GM12872 (cell line): ENCODE measurements at regions not wholly inside any gene's neighbourhood (a gene's known extent, or its start where the extent isn't known, plus 50 kb on each side); places are given as distances from the start of the nearest gene placed in this dataset.

Source experiments
- TF ChIP-seq, protein P1 (sequence below): IDR thresholded peaks from 3 replicates; pipeline ENCODE4 v1.5.1; 2011; ENCODE audit warnings: low read depth, mild to moderate bottlenecking, low read length, moderate library complexity; ENCODE audit not compliant: insufficient read depth

DNA sequence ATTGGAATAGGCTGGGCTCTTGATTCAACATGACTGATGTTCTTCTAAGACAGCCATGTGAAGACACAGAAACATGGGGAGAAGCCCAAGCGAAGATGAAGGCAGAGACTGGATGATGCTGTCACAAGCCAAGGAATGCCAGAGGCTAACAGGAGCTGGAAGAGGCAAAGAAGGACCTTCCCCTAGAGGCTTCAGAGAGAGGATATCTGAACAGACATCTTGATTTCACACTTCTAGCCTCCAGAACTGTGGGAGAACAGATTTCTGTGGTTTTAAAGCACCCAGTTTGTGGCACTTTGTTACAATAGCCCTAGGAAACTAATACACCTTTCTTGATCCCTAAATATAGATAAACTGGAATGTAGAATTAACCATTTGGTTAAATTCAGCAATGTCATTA is 127.0 kb downstream of the EDN1 start:
- TF ChIP-seq, protein P1, sequence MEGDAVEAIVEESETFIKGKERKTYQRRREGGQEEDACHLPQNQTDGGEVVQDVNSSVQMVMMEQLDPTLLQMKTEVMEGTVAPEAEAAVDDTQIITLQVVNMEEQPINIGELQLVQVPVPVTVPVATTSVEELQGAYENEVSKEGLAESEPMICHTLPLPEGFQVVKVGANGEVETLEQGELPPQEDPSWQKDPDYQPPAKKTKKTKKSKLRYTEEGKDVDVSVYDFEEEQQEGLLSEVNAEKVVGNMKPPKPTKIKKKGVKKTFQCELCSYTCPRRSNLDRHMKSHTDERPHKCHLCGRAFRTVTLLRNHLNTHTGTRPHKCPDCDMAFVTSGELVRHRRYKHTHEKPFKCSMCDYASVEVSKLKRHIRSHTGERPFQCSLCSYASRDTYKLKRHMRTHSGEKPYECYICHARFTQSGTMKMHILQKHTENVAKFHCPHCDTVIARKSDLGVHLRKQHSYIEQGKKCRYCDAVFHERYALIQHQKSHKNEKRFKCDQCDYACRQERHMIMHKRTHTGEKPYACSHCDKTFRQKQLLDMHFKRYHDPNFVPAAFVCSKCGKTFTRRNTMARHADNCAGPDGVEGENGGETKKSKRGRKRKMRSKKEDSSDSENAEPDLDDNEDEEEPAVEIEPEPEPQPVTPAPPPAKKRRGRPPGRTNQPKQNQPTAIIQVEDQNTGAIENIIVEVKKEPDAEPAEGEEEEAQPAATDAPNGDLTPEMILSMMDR: no peak

DNA sequence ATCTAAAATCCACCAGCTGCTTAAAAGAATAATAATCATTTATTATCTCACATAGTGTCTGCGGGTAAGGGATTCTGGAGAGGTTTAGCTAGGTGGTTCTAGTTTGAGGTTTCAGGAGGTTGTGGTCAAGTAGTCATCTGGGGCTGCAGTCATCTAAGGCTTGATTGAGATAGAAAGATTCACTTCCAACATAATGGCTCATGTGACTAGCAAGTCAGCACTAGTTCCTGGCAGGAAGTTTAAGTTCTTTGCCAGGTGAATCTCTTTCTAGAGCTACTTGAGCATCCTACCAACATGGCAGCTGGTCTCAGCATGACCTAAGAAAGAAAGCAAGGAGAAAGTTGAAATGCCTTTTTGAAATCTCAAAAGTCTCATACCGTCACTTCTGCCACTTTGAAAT is 128.8 kb downstream of the EDN1 start:
- TF ChIP-seq, protein P1: no peak

DNA sequence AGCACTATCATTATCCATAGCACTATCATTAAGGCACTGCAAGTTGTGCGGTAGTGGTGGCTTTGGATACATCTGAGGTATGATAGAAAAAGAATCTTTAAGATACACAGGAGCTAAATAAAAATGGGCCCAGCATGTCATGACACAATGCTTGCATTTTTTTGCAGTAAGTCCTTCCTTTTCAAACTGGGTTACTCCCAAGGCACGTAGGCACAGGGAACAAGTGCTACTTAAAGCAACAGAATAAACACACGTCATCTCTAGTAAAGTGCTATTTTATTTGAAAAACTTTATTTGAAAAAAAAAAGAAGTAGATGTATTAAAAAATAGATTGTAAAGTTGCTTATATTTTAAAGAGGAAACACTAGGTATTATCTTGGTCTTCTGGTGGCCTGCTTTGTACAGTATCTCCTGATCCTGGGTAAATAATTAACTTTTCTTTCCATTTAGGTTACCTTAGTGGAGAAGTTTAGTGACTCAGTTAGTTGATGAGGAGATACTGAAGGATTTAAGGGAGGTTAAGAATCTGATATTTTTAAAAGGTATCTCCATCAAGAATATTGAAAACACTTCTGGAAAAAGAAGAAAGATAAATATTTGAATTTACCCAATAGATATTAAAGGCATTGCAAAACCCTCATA is 129.6 kb downstream of the EDN1 start:
- TF ChIP-seq, protein P1: no peak

DNA sequence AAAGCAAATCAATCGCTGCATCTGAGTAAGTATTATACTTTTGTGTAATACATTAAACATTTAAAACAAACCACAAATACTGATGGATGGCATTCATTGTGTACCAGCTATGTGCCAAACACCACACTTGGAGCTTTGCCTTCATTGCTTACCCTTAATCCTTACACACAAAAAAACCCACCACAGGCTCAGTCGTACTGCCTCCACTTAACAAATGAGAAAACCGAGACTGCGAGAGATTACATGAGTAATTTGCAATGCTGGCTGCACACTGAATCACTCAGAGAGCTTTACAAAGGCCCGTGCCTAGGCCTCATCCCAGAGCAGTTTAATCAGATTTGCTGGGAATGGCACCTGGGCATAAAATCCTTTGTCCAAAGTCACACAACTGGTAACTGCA is 130.5 kb downstream of the EDN1 start:
- TF ChIP-seq, protein P1: no peak

- TF ChIP-seq, protein P1: no peak
Observed at GRCh38 chr6:12421596-12421995, 131.4 kb downstream of the EDN1 start.

- TF ChIP-seq, protein P1: no peak
Observed at GRCh38 chr6:12422848-12423247, 132.7 kb downstream of the EDN1 start.

- TF ChIP-seq, protein P1: no peak
Observed at GRCh38 chr6:12423832-12424231, 133.7 kb downstream of the EDN1 start.

- TF ChIP-seq, protein P1: no peak
Observed at GRCh38 chr6:12426121-12426520, 136.0 kb downstream of the EDN1 start.
